ENCODE measurements at regions not wholly inside any gene's neighbourhood (a gene's known extent, or its start where the extent isn't known, plus 50 kb on each side); places are given as distances from the start of the nearest gene placed in this dataset.

- TF ChIP-seq CTCF (IDR thresholded peaks at IDR 0.05) = no peak
- no peak for TF ChIP-seq POLR2AphosphoS5 (IDR thresholded peaks at IDR 0.05)
Measured at GRCh38 chr14:89004166-89004565, 179.7 kb downstream of the TTC8 start.

Data from esophagus muscularis mucosa (tissue), 3 donors.